H1 (cell line): ENCODE measurements at regions not wholly inside any gene's neighbourhood (a gene's known extent, or its start where the extent isn't known, plus 50 kb on each side); places are given as distances from the start of the nearest gene placed in this dataset.

Source experiments
- ATF3 ChIP-seq: IDR thresholded peaks from 2 replicates; pipeline ENCODE4 v1.6.1; 2011; ENCODE audit warnings: low read depth, mild to moderate bottlenecking, low read length; ENCODE audit not compliant: insufficient read depth
- GABPA ChIP-seq: IDR thresholded peaks from 2 replicates; pipeline ENCODE4 v1.6.1; 2011; ENCODE audit warnings: mild to moderate bottlenecking, low read length, moderate library complexity, borderline replicate concordance; ENCODE audit not compliant: insufficient read depth
- HDAC2 ChIP-seq, 2 experiments: fragments of 300-600 bp in 1 of 2; sonication (generic) in 1 of 2; IDR thresholded peaks; 2 replicates each; pipeline ENCODE4 v1.6.1; 2011 to 2012; ENCODE audit warnings: low read depth in 2 of 2, low read length in 2 of 2, mild to moderate bottlenecking in 2 of 2, moderate library complexity in 2 of 2, borderline replicate concordance in 1 of 2, inconsistent platforms in 1 of 2
- SP4 ChIP-seq: IDR thresholded peaks from 2 replicates; pipeline ENCODE4 v1.6.1; 2012; ENCODE audit warnings: low read length, inconsistent platforms
- YY1 ChIP-seq: IDR thresholded peaks from 2 replicates; pipeline ENCODE4 v1.6.1; 2011; ENCODE audit warnings: low read depth, mild to moderate bottlenecking, low read length

- TF ChIP-seq ATF3 (no peak), YY1 (no peak), HDAC2 (IDR thresholded peaks at IDR 0.05; ENCODE audit: borderline replicate concordance in 1 of 2, low read depth in 2 of 2, low read length in 2 of 2) (no peak), SP4 (no peak), GABPA (no peak)
These were observed 142.8 kb upstream of the PELI2 start (continued) for GRCh38 chr14:55975281-55975910.
